COLO829 (cell line): ENCODE measurements at regions not wholly inside any gene's neighbourhood (a gene's known extent, or its start where the extent isn't known, plus 50 kb on each side); places are given as distances from the start of the nearest gene placed in this dataset.

Experiments
- DNase-seq: peaks from one replicate; pipeline ENCODE4 v3.0.0; 2012; ENCODE audit warnings: low spot score

GRCh38 chr3:177673112-177673914 is 476.0 kb upstream of the TBL1XR1 start:
- no peak for DNase-seq

- DNase-seq: no peak
Measured at GRCh38 chr3:177674186-177674585, 476.9 kb upstream of the TBL1XR1 start.

GRCh38 chr3:177676148-177676547 is 478.9 kb upstream of the TBL1XR1 start:
- DNase-seq: no peak

DNA sequence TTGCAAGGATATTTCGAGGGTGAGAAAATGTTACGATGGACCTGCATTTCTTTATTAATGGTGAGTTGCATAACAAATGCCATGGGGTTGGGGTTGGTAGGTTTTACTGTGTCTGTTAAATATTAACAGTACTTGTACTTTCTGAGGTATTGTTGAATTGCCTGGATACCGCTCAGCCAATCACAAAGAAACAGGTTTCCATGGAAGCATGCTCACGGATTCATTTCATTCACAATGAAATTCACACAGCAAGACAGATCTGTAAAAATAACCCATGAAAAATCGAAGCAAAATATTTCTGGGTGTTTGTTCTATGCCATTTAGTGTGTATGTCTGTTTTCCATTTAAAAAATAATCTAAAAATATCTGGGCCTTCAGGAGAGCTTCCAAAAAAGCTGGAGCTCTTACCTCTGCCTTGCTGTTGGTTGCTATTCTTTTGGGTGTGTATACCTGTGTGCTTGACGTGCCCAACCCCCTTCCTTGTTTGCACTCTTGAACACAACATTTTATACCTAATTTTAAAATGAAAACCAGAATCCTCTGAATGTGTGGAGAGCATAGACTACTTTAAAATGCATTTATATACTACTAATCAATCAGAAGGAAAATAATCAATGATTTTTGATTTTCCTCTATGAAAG is 479.8 kb upstream of the TBL1XR1 start:
- no peak for DNase-seq

DNA sequence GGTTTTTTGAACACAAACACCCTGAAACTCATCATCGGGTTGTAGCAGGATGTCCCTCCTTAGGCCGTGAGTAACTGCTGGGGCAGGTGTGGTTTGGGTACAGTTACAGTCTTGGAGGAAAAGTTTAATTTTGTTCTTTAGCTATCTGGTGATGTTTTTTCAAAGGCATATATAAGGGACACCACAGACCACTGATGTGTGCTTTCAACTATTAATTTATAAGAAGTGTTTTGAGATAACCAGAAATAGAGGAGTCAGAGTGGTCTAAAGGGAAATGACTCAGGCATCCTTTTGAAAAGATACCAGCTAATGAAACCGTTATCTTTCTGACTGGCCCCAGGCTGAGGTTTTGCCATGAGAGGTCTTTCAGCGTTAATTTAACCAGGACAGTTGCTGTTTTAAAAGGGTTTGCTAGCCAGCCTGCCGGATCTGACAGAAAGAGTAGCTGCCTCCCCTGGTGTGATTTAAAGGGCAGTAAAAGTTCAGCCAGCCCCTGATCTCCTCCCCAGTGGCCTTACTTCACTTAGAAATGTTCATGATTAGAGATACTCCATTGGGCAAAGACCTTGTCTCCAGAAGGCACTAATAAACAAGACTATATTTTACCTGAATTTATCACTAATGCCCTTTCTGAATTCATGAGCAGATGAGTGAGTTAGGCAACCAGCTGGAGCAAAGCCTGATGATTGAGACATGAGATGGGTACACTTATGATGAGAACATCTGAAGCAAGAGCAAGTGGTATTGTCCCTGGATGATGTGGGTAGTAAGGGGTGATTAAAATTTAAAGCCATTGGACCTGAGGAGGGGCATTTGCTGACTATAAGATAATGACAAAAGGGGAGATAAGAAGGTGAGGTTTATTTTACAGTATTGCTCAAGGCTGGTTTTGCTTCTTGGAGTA is 482.5 kb upstream of the TBL1XR1 start:
- DNase-seq: peak; percentile 69

DNA sequence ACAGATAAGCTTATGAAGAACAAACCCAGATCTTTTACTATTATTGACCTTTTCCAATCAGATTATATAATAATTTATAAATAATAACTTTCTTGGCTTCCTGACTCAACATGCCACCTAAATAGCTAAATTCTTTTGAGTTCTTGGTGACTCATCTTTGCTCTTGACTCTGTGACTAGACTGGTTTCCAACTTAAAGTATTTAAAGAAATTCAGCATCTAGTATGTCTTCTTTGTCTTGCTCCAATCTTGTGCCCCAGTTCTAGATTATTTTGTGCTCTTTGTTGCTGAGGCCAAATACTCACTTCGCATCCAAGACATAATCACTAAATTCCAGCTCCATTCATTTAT is 483.2 kb upstream of the TBL1XR1 start:
- peak; percentile 50 for DNase-seq

GRCh38 chr3:177681156-177681555 is 483.9 kb upstream of the TBL1XR1 start:
- DNase-seq: no peak

DNA sequence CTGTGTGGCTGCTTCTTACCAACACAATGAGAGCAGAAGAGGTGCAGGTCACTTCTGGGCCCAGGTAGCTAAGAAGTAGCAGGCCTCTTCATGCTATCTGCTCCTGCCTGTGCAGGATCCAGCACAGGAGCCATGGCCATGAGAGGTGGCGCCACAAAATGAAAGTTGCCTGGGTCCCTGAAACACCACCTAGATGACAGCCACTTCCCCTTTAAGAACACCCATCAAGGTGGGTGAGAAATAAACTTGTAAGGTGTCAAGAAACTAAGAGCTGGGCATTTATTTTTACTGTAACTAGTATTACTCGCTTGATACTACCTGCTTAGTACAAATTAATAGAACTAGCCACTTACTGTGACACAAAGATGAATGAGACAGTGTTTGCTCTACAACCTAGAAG is 484.6 kb upstream of the TBL1XR1 start:
- no peak for DNase-seq

DNA sequence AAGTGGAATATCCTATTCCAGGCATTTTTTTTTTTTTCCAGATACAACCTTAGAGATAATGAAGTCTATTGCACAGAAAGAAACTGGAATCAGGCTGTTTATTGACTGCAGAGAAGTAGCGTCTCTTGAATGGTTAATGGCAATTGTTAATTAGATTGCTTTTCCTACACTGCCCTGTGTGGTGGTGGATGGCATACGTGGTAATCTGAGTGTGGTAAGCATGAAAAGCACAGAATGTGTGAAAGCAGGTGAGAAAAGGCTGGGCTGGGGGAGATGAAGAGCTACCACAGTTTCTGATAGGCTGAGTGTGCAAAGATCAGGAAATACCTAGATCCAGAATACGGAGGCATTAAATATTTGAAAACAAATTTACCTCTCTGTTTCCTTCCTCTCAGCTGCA is 486.3 kb upstream of the TBL1XR1 start:
- no peak for DNase-seq

GRCh38 chr3:177686671-177687070 is 489.4 kb upstream of the TBL1XR1 start:
- DNase-seq: no peak

GRCh38 chr3:177687291-177687690 is 490.0 kb upstream of the TBL1XR1 start:
- no peak for DNase-seq

- DNase-seq: no peak
Measured at GRCh38 chr3:177688152-177688551, 490.9 kb upstream of the TBL1XR1 start.

- DNase-seq: no peak
Measured at GRCh38 chr3:177689077-177689476, 491.8 kb upstream of the TBL1XR1 start.

- no peak for DNase-seq
Measured at GRCh38 chr3:177689869-177690268, 492.6 kb upstream of the TBL1XR1 start.

GRCh38 chr3:177690306-177690705 is 493.0 kb upstream of the TBL1XR1 start:
- no peak for DNase-seq

- DNase-seq: no peak
Measured at GRCh38 chr3:177692304-177692975, 495.2 kb upstream of the TBL1XR1 start.

GRCh38 chr3:177693616-177694264 is 496.5 kb upstream of the TBL1XR1 start:
- DNase-seq: no peak

GRCh38 chr3:177694316-177694715 is 497.0 kb upstream of the TBL1XR1 start:
- DNase-seq: peak; percentile 54

GRCh38 chr3:177694951-177695350 is 497.7 kb upstream of the TBL1XR1 start:
- DNase-seq: no peak

DNA sequence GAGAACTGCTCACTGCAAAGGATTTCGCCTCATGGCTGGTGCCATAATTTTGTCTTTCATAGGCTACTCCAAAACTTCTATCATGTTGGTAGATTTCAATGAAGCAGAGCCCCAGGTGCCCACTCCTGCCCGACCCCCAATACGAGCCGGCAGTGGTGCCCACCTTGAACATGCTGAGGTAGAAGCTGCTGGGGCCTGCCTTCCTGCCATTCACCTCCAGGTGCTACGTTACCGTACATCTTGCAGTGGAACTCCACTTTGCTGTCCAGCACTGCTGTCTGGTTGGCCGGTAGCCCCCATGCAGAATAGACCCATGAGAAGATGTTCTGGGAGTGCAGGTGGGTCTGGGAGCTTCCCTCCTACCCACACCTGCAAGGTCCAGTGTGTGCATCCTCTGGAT is 502.8 kb upstream of the TBL1XR1 start:
- no peak for DNase-seq

- peak; percentile 66 for DNase-seq
Measured at GRCh38 chr3:177703788-177704187, 506.5 kb upstream of the TBL1XR1 start.
